ENCODE measurements at regions not wholly inside any gene's neighbourhood (a gene's known extent, or its start where the extent isn't known, plus 50 kb on each side); places are given as distances from the start of the nearest gene placed in this dataset.

DNA sequence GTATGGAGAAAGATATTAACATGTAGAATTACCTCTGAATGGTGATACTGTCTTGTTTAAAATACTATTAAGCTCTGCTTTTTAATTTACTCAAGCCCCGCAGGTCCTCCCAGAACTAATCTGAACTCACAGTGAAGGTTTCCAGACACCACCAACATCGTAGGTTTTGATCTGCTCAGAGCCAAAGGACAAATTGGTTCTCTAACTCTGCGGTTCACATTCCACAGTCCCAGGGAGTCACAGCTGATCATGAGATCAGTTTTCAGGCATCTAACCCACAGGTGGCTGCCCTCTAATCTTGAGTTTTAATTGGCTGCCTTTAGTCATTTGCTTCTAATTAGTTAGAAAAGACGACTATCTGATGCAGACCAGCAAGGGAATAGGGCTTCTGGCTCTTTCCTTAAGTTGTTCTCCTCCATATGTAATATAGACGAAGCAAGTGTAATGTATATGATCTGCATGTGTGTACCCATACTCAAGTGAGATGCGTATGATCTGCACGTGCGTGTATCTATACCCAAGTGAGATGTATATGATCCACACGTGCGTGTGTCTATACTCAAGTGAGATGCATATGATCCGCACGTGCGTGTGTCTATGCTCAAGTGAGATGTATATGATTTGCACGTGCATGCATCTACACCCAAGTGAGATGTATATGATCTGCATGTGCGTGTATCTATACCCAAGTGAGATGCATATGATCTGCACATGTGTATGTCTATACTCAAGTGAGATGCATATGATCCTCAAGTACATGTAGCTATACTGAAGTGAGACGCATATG is 331.5 kb upstream of the NPVF start:
- Histone ChIP-seq H3K27me3 (replicated peaks in 1 of 4; ENCODE audit: control extremely low read depth in 1 of 4, control insufficient read depth in 3 of 4, insufficient read depth in 4 of 4, low read length in 3 of 4) (peaks cover 0 to 1% (median 0%) of the 10 kb centered on the region in 4 experiments), H2AFZ (ENCODE audit: insufficient read depth, low read depth, low read length, poor library complexity, severe bottlenecking) (no peak overlapping the region), H3K9ac (ENCODE audit: low read length) (no peak overlapping the region), H3K79me2 (ENCODE audit: control insufficient read depth, insufficient read depth, low read length) (no peaks in the 10 kb centered on the region), H3K27ac (ENCODE audit: low read length in 2 of 2) (no peak overlapping the region), H3K9me3 (ENCODE audit: control extremely low read depth in 1 of 3, control insufficient read depth in 2 of 3, insufficient read depth in 1 of 3, low read length in 2 of 3) (no peaks in the 10 kb centered on the region), H4K20me1 (ENCODE audit: control insufficient read depth, insufficient read depth, low read length, poor library complexity, severe bottlenecking) (no peaks in the 10 kb centered on the region), H3K4me2 (replicated peaks; ENCODE audit: low read depth, low read length, poor library complexity, severe bottlenecking) (no peak overlapping the region), H3K4me1 (ENCODE audit: control insufficient read depth in 2 of 2, insufficient read depth in 2 of 2, low read length in 2 of 2) (no peaks in the 10 kb centered on the region), H3K36me3 (replicated peaks in 1 of 2; ENCODE audit: control extremely low read depth in 1 of 2, control insufficient read depth in 1 of 2, extremely low read depth in 1 of 2, insufficient read depth in 2 of 2, low read length in 1 of 2) (no peaks in the 10 kb centered on the region), H3K4me3 (ENCODE audit: control extremely low read depth in 1 of 5, extremely low read depth in 1 of 5, insufficient read depth in 1 of 5, low read depth in 2 of 5, low read length in 4 of 5) (no peak overlapping the region)
- intact Hi-C loops (cut with micrococcal nuclease), result no loop called here
- ChIA-PET CTCF (interaction anchor here (2.1 to 14.3 kb wide), 2 partner anchors 169 to 300 kb away, joined by 9 to 153 read pairs; no protein-coding TSS in a partner anchor), POLR2A (no interaction called here)
- Mint-ChIP-seq H3K4me1 (no peaks in the 10 kb centered on the region), H3K27me3 (peaks cover 15% of the 10 kb centered on the region), H3K9me3 (ENCODE audit: insufficient read depth) (no peaks in the 10 kb centered on the region), H3K4me3 (no peak overlapping the region), H3K27ac (no peak overlapping the region)
- no peak for DNase-seq
- ATAC-seq (ENCODE audit: low read depth), result no peak
- 98% methylated on average over 10 of the region's 16 CpGs for WGBS (ENCODE audit: insufficient coverage)
- TF ChIP-seq, protein P1, sequence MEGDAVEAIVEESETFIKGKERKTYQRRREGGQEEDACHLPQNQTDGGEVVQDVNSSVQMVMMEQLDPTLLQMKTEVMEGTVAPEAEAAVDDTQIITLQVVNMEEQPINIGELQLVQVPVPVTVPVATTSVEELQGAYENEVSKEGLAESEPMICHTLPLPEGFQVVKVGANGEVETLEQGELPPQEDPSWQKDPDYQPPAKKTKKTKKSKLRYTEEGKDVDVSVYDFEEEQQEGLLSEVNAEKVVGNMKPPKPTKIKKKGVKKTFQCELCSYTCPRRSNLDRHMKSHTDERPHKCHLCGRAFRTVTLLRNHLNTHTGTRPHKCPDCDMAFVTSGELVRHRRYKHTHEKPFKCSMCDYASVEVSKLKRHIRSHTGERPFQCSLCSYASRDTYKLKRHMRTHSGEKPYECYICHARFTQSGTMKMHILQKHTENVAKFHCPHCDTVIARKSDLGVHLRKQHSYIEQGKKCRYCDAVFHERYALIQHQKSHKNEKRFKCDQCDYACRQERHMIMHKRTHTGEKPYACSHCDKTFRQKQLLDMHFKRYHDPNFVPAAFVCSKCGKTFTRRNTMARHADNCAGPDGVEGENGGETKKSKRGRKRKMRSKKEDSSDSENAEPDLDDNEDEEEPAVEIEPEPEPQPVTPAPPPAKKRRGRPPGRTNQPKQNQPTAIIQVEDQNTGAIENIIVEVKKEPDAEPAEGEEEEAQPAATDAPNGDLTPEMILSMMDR (IDR thresholded peaks at IDR 0.05), result no peak
- no peak for TF ChIP-seq EZH2 (IDR thresholded peaks at IDR 0.05; ENCODE audit: borderline replicate concordance, insufficient read depth, low read depth, low read length, poor library complexity, severe bottlenecking)

DNA sequence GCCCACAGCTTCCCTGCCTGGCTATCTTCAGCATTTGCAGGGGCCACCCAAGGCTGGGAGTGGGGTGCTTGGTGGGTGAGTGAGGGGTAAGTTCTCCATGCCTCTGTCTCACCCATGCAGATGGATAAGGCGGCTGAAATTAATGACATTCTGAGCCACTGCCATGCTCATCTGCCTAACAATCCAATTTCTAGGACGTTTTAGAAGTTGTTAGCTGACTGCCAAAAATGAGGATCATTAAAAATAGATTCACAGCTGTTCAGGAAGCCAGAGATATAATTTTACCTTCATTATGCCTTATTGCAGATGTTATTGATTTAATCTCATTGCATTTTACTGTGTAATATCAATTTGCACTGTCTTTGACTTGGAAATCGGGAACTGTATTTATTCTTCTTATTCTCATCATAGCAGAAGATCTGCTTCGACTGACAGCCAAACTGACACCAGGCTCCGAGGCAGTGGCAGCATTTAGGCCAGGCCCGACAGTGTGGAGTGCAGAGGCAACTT is 334.4 kb upstream of the NPVF start:
- Histone ChIP-seq H3K36me3 (replicated peaks in 1 of 2; ENCODE audit: control extremely low read depth in 1 of 2, control insufficient read depth in 1 of 2, extremely low read depth in 1 of 2, insufficient read depth in 2 of 2, low read length in 1 of 2) (no peaks in the 10 kb centered on the region), H3K4me1 (ENCODE audit: control insufficient read depth in 2 of 2, insufficient read depth in 2 of 2, low read length in 2 of 2) (no peaks in the 10 kb centered on the region), H3K9me3 (ENCODE audit: control extremely low read depth in 1 of 3, control insufficient read depth in 2 of 3, insufficient read depth in 1 of 3, low read length in 2 of 3) (no peaks in the 10 kb centered on the region), H4K20me1 (ENCODE audit: control insufficient read depth, insufficient read depth, low read length, poor library complexity, severe bottlenecking) (no peaks in the 10 kb centered on the region), H3K79me2 (ENCODE audit: control insufficient read depth, insufficient read depth, low read length) (no peaks in the 10 kb centered on the region), H3K27me3 (replicated peaks in 1 of 4; ENCODE audit: control extremely low read depth in 1 of 4, control insufficient read depth in 3 of 4, insufficient read depth in 4 of 4, low read length in 3 of 4) (peaks cover 0 to 3% (median 0%) of the 10 kb centered on the region in 4 experiments), H3K27ac (ENCODE audit: low read length in 2 of 2) (no peak overlapping the region), H3K4me3 (ENCODE audit: control extremely low read depth in 1 of 5, extremely low read depth in 1 of 5, insufficient read depth in 1 of 5, low read depth in 2 of 5, low read length in 4 of 5) (no peak overlapping the region), H3K9ac (ENCODE audit: low read length) (no peak overlapping the region), H2AFZ (ENCODE audit: insufficient read depth, low read depth, low read length, poor library complexity, severe bottlenecking) (no peak overlapping the region), H3K4me2 (replicated peaks; ENCODE audit: low read depth, low read length, poor library complexity, severe bottlenecking) (no peak overlapping the region)
- ChIA-PET CTCF (interaction anchor here (0.6 to 14.3 kb wide), 7 partner anchors 9 to 303 kb away, joined by 3 to 188 read pairs (median 4); no protein-coding TSS in a partner anchor), POLR2A (no interaction called here)
- H3K27ac Mint-ChIP-seq, result no peak overlapping the region
- H3K27me3 Mint-ChIP-seq, result peaks cover 15% of the 10 kb centered on the region
- no peaks in the 10 kb centered on the region for H3K9me3 Mint-ChIP-seq (ENCODE audit: insufficient read depth)
- intact Hi-C loops (cut with micrococcal nuclease), result no loop called here
- ATAC-seq (ENCODE audit: low read depth) (no peak), DNase-seq (no peak)
- 100% methylated on average over 1 of the region's 6 CpGs for WGBS (ENCODE audit: insufficient coverage)
- TF ChIP-seq EZH2 (IDR thresholded peaks at IDR 0.05; ENCODE audit: borderline replicate concordance, insufficient read depth, low read depth, low read length, poor library complexity, severe bottlenecking), result no peak
- TF ChIP-seq, protein P1 (IDR thresholded peaks at IDR 0.05), result no peak
- no peak overlapping the region for H3K4me3 Mint-ChIP-seq
- H3K4me1 Mint-ChIP-seq, result no peaks in the 10 kb centered on the region
